Endothelial cell of umbilical vein (primary cell): ENCODE measurements at regions not wholly inside any gene's neighbourhood (a gene's known extent, or its start where the extent isn't known, plus 50 kb on each side); places are given as distances from the start of the nearest gene placed in this dataset.

ENCODE experiments used
- BruUV-seq: library from RNA; stranded (reverse); fragments of 400-500 nt; replicated peaks from 2 replicates; lab custom pipeline; 2021; lab: Mats Ljungman, UMichigan
- CTCF ChIA-PET: fragments of 300-600, 350-600 bp; sonication (Branson Sonifier 250); formaldehyde crosslinking; loops from one replicate; lab custom pipeline; 2021; ENCODE audit warnings: antibody characterized with exemption, inconsistent platforms; lab: Charles Lee
- POLR2A ChIA-PET: fragments of 300-600, 350-600 bp; sonication (Branson Sonifier 250); formaldehyde crosslinking; loops from one replicate; lab custom pipeline; 2021; ENCODE audit warnings: antibody characterized with exemption, inconsistent platforms; lab: Charles Lee
- DNase-seq: peaks from one replicate; pipeline ENCODE4 v3.0.0-alpha.2; 2011; ENCODE audit warnings: low read depth, low spot score
- FAIRE-seq: peaks from 2 replicates; lab custom pipeline; 2011; peaks lifted over from hg19 to GRCh38; lab: Jason Lieb, UNC
- H2AFZ ChIP-seq: 2 replicates; pipeline ENCODE4 v1.6.0; 2012; ENCODE audit warnings: low read depth, low read length, control low read depth, inconsistent platforms
- H3K27ac ChIP-seq: 2 replicates; pipeline ENCODE4 v1.5.1; 2011; ENCODE audit warnings: low read depth, mild to moderate bottlenecking, control low read depth, low read length, moderate library complexity; ENCODE audit not compliant: insufficient read depth
- H3K27me3 ChIP-seq, 2 experiments: 2 replicates each; pipeline versions ENCODE4 v1.6.0 to v1.6.1; 2011; ENCODE audit warnings: low read length in 2 of 2, mixed read lengths in 1 of 2; ENCODE audit not compliant: control insufficient read depth in 2 of 2, insufficient read depth in 2 of 2
- H3K36me3 ChIP-seq, 2 experiments: 2 replicates in 1 of 2; 3 replicates in 1 of 2; pipeline ENCODE4 v1.5.1; 2011; ENCODE audit warnings: low read length in 2 of 2, mild to moderate bottlenecking in 1 of 2, moderate library complexity in 1 of 2; ENCODE audit not compliant: control insufficient read depth in 2 of 2, insufficient read depth in 2 of 2; ENCODE audit errors: extremely low read depth in 1 of 2
- H3K4me1 ChIP-seq: 3 replicates; pipeline ENCODE4 v1.5.1; 2011; ENCODE audit warnings: mild to moderate bottlenecking, low read length; ENCODE audit not compliant: control insufficient read depth, insufficient read depth; ENCODE audit errors: extremely low read depth
- H3K4me2 ChIP-seq: 2 replicates; pipeline ENCODE4 v1.6.1; 2011; ENCODE audit warnings: low read length, control low read depth, mixed read lengths; ENCODE audit not compliant: insufficient read depth
- H3K4me3 ChIP-seq, 3 experiments: fragments of 200-600 bp in 1 of 3; sonication (generic), shearing (Covaris generic) in 1 of 3; replicated peaks in 1 of 3; 2 replicates each; pipeline ENCODE4 v1.5.1; 2011 to 2016; ENCODE audit warnings: control low read depth in 3 of 3, low read length in 3 of 3, mild to moderate bottlenecking in 2 of 3, inconsistent platforms in 1 of 3, low read depth in 1 of 3, moderate library complexity in 1 of 3; ENCODE audit not compliant: insufficient read depth in 1 of 3
- H3K79me2 ChIP-seq: 2 replicates; pipeline ENCODE4 v1.6.0; 2012; ENCODE audit warnings: low read length, inconsistent platforms; ENCODE audit not compliant: control insufficient read depth, insufficient read depth
- H3K9ac ChIP-seq: replicated peaks from 2 replicates; pipeline ENCODE3; 2011; ENCODE audit warnings: low read length, control low read depth; ENCODE audit not compliant: insufficient read depth; ENCODE audit errors: extremely low read depth
- H3K9me1 ChIP-seq: replicated peaks from 3 replicates; pipeline ENCODE4 v1.6.0; 2011; ENCODE audit warnings: mild to moderate bottlenecking, low read length; ENCODE audit not compliant: control insufficient read depth, insufficient read depth; ENCODE audit errors: extremely low read depth
- H3K9me3 ChIP-seq: replicated peaks from 2 replicates; pipeline ENCODE4 v1.5.1; 2012; ENCODE audit warnings: low read length, inconsistent platforms; ENCODE audit not compliant: control insufficient read depth, insufficient read depth
- H4K20me1 ChIP-seq: replicated peaks from 2 replicates; pipeline ENCODE3; 2011; ENCODE audit warnings: mild to moderate bottlenecking, low read length; ENCODE audit not compliant: control insufficient read depth, insufficient read depth; ENCODE audit errors: extremely low read depth
- EZH2 ChIP-seq: IDR thresholded peaks from 2 replicates; pipeline ENCODE4 v1.6.1; 2012; ENCODE audit warnings: borderline replicate concordance, low read depth, mild to moderate bottlenecking, moderate library complexity, low read length, inconsistent platforms; ENCODE audit not compliant: severe bottlenecking
- FOS ChIP-seq: IDR thresholded peaks from 2 replicates; pipeline ENCODE4 v1.6.1; 2011; ENCODE audit warnings: mild to moderate bottlenecking, low read length, moderate library complexity, borderline replicate concordance; ENCODE audit not compliant: insufficient read depth
- GATA2 ChIP-seq: IDR thresholded peaks from 2 replicates; pipeline ENCODE4 v1.7.0; 2011; ENCODE audit warnings: low read depth, mild to moderate bottlenecking, moderate library complexity, mixed read lengths, low read length; ENCODE audit not compliant: insufficient read length, insufficient read depth
- JUN ChIP-seq: IDR thresholded peaks from 2 replicates; pipeline ENCODE4 v1.6.1; 2011; ENCODE audit warnings: borderline replicate concordance, low read depth; ENCODE audit not compliant: insufficient read length, insufficient read depth
- MYC ChIP-seq: IDR thresholded peaks from one replicate; pipeline ENCODE4 v1.6.1; 2011; ENCODE audit warnings: mild to moderate bottlenecking, low read depth, low read length
- POLR2A ChIP-seq: IDR thresholded peaks from 2 replicates; pipeline ENCODE4 v1.6.1; 2012; ENCODE audit warnings: low read depth, mild to moderate bottlenecking, control low read depth, low read length
- POLR2AphosphoS5 ChIP-seq: IDR thresholded peaks from 2 replicates; pipeline ENCODE4 v1.6.1; 2012; ENCODE audit warnings: low read depth, mild to moderate bottlenecking, control low read depth, low read length, moderate library complexity; ENCODE audit not compliant: insufficient read depth
- dilution Hi-C: fragments of 300-500 bp; cut with MboI; formaldehyde crosslinking; loops from one replicate; pipeline ENCODE4 v1.15.0; 2019; ENCODE audit warnings: low sequenced_read_pairs; ENCODE audit not compliant: extremely low pct_ligation_motif_present
- intact Hi-C: fragments of 100-400 bp; cut with micrococcal nuclease; formaldehyde crosslinking; loops from one replicate; pipeline ENCODE4 v1.10.0; 2022
- TF ChIP-seq, protein P1 (sequence below): IDR thresholded peaks from 2 replicates; pipeline ENCODE4 v1.6.1; 2011; ENCODE audit not compliant: insufficient read depth, insufficient read length
- TF ChIP-seq, protein P2 (sequence below), 2 donors: IDR thresholded peaks; 1 replicate in 1 of 2; 2 replicates in 1 of 2; pipeline ENCODE4 v1.5.1; 2011; ENCODE audit warnings: low read length in 2 of 2, mild to moderate bottlenecking in 2 of 2, moderate library complexity in 2 of 2, control low read depth in 1 of 2, inconsistent platforms in 1 of 2, low read depth in 1 of 2; ENCODE audit not compliant: insufficient read depth in 1 of 2; ENCODE audit errors: extremely low read depth in 1 of 2

GRCh38 chr6:149174962-149175361, 142.6 kb upstream of the TAB2 start:
- H3K9me3 ChIP-seq, result no peaks in the 10 kb centered on the region
- no peaks in the 10 kb centered on the region for H3K36me3 ChIP-seq
- H3K4me1 ChIP-seq, result no peaks in the 10 kb centered on the region
- ChIA-PET POLR2A (no interaction called here), CTCF (no interaction called here)
- DNase-seq (no peak), FAIRE-seq (no peak)
- H3K4me2 ChIP-seq, result no peak overlapping the region
- peaks cover 0 to under 1% of the 10 kb centered on the region in 2 experiments for H3K27me3 ChIP-seq
- H3K79me2 ChIP-seq, result no peaks in the 10 kb centered on the region
- TF ChIP-seq JUN, result no peak
- TF ChIP-seq EZH2, result no peak
- TF ChIP-seq, protein P1, sequence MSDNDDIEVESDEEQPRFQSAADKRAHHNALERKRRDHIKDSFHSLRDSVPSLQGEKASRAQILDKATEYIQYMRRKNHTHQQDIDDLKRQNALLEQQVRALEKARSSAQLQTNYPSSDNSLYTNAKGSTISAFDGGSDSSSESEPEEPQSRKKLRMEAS, result no peak
- TF ChIP-seq GATA2, result no peak
- TF ChIP-seq POLR2A, result no peak
- no peak for TF ChIP-seq FOS
- TF ChIP-seq, protein P2, sequence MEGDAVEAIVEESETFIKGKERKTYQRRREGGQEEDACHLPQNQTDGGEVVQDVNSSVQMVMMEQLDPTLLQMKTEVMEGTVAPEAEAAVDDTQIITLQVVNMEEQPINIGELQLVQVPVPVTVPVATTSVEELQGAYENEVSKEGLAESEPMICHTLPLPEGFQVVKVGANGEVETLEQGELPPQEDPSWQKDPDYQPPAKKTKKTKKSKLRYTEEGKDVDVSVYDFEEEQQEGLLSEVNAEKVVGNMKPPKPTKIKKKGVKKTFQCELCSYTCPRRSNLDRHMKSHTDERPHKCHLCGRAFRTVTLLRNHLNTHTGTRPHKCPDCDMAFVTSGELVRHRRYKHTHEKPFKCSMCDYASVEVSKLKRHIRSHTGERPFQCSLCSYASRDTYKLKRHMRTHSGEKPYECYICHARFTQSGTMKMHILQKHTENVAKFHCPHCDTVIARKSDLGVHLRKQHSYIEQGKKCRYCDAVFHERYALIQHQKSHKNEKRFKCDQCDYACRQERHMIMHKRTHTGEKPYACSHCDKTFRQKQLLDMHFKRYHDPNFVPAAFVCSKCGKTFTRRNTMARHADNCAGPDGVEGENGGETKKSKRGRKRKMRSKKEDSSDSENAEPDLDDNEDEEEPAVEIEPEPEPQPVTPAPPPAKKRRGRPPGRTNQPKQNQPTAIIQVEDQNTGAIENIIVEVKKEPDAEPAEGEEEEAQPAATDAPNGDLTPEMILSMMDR (IDR thresholded peaks at IDR 0.05; ENCODE audit: extremely low read depth in 1 of 2, insufficient read depth in 1 of 2, low read depth in 1 of 2, low read length in 2 of 2), result no peak
- TF ChIP-seq POLR2AphosphoS5, result no peak
- TF ChIP-seq MYC, result no peak
- no peaks in the 10 kb centered on the region for H3K9me1 ChIP-seq
- H3K27ac ChIP-seq, result no peak overlapping the region
- intact Hi-C loops (no loop called here), dilution Hi-C loops (no loop called here)
- H2AFZ ChIP-seq, result no peak overlapping the region
- no peak overlapping the region for H3K9ac ChIP-seq
- H4K20me1 ChIP-seq, result no peaks in the 10 kb centered on the region
- no peak overlapping the region for H3K4me3 ChIP-seq
- BruUV-seq, result no TSS peak
